ENCODE measurements at regions not wholly inside any gene's neighbourhood (a gene's known extent, or its start where the extent isn't known, plus 50 kb on each side); places are given as distances from the start of the nearest gene placed in this dataset.

DNA sequence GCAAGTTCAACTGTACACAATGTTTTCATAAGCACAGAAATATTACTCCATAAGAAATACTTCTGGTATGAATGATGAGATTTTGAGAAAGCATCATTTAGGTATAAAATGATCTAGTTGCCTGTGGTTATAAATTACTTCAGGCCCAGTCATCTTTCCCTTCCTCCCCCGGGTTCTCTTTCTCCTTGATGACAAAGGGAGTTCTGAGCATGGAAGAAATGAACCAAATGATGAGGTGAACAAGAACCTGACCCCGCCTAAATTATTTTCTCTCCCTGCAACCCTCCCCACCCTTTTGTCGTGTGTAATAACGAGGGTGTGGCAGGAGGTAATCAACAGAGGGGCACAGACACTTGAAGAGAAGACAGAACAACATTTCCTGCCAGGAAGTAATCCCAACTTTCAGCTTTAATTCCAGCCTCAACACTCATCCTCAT is 319.6 kb upstream of the SP8 start:
- no peak for FAIRE-seq
- CTCF ChIA-PET: no interaction called here

DNA sequence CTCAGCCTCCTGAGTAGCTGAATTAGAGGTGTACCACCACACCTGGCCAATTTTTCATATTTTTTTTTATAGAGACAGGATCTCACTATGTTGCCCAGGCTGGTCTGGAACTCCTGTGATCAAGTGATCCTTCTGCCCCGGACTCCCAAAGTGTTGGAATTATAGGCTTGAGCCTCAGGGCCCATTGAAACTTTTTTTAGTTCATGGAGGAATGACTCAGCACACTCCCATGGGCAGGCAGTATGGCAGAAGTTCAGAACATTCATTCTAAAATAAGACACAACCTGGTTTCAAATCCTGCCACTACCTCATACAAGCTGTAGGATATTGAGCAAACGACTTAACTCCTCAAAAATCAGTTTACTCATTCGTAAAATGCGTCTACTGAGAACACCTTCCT is 320.4 kb upstream of the SP8 start:
- H3K27me3 ChIP-seq (ENCODE audit: control insufficient read depth in 2 of 2, insufficient read depth in 2 of 2, low read length in 2 of 2): no peaks in the 10 kb centered on the region
- no peaks in the 10 kb centered on the region for H3K9me1 ChIP-seq (replicated peaks; ENCODE audit: control insufficient read depth, extremely low read depth, insufficient read depth, low read length)
- BruUV-seq (replicated peaks): no TSS peak
- no peaks in the 10 kb centered on the region for H3K9me3 ChIP-seq (replicated peaks; ENCODE audit: control insufficient read depth, insufficient read depth, low read length)
- CTCF ChIA-PET: no interaction called here
- no peak overlapping the region for H3K4me3 ChIP-seq (replicated peaks in 1 of 3; ENCODE audit: insufficient read depth in 1 of 3, low read depth in 1 of 3, low read length in 3 of 3)
- H3K9ac ChIP-seq (replicated peaks; ENCODE audit: extremely low read depth, insufficient read depth, low read length): no peak overlapping the region
- TF ChIP-seq JUN (IDR thresholded peaks at IDR 0.05; ENCODE audit: borderline replicate concordance, insufficient read depth, insufficient read length, low read depth) (no peak), FOS (IDR thresholded peaks at IDR 0.05; ENCODE audit: borderline replicate concordance, insufficient read depth, low read length) (no peak), POLR2A (IDR thresholded peaks at IDR 0.05; ENCODE audit: low read depth, low read length) (no peak), POLR2AphosphoS5 (IDR thresholded peaks at IDR 0.05; ENCODE audit: insufficient read depth, low read depth, low read length) (no peak), MYC (IDR thresholded peaks at IDR 0.05; ENCODE audit: low read depth, low read length) (no peak), EZH2 (IDR thresholded peaks at IDR 0.05; ENCODE audit: borderline replicate concordance, low read depth, low read length, severe bottlenecking) (no peak), GATA2 (IDR thresholded peaks at IDR 0.05; ENCODE audit: insufficient read depth, insufficient read length, low read depth, low read length) (no peak)
- TF ChIP-seq, protein P1, sequence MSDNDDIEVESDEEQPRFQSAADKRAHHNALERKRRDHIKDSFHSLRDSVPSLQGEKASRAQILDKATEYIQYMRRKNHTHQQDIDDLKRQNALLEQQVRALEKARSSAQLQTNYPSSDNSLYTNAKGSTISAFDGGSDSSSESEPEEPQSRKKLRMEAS (IDR thresholded peaks at IDR 0.05; ENCODE audit: insufficient read depth, insufficient read length): no peak
- TF ChIP-seq, protein P2, sequence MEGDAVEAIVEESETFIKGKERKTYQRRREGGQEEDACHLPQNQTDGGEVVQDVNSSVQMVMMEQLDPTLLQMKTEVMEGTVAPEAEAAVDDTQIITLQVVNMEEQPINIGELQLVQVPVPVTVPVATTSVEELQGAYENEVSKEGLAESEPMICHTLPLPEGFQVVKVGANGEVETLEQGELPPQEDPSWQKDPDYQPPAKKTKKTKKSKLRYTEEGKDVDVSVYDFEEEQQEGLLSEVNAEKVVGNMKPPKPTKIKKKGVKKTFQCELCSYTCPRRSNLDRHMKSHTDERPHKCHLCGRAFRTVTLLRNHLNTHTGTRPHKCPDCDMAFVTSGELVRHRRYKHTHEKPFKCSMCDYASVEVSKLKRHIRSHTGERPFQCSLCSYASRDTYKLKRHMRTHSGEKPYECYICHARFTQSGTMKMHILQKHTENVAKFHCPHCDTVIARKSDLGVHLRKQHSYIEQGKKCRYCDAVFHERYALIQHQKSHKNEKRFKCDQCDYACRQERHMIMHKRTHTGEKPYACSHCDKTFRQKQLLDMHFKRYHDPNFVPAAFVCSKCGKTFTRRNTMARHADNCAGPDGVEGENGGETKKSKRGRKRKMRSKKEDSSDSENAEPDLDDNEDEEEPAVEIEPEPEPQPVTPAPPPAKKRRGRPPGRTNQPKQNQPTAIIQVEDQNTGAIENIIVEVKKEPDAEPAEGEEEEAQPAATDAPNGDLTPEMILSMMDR (IDR thresholded peaks at IDR 0.05; ENCODE audit: extremely low read depth in 1 of 2, insufficient read depth in 1 of 2, low read depth in 1 of 2, low read length in 2 of 2): no peak
- H3K4me1 ChIP-seq (ENCODE audit: control insufficient read depth, extremely low read depth, insufficient read depth, low read length): no peaks in the 10 kb centered on the region
- no peaks in the 10 kb centered on the region for H3K36me3 ChIP-seq (ENCODE audit: control insufficient read depth in 2 of 2, extremely low read depth in 1 of 2, insufficient read depth in 2 of 2, low read length in 2 of 2)
- H2AFZ ChIP-seq (ENCODE audit: low read depth, low read length): no peak overlapping the region
- POLR2A ChIA-PET: no interaction called here
- no peaks in the 10 kb centered on the region for H4K20me1 ChIP-seq (replicated peaks; ENCODE audit: control insufficient read depth, extremely low read depth, insufficient read depth, low read length)
- H3K79me2 ChIP-seq (ENCODE audit: control insufficient read depth, insufficient read depth, low read length): no peaks in the 10 kb centered on the region
- FAIRE-seq: no peak
- no peak overlapping the region for H3K4me2 ChIP-seq (ENCODE audit: insufficient read depth, low read length)
- no peak overlapping the region for H3K27ac ChIP-seq (ENCODE audit: insufficient read depth, low read depth, low read length)
- no peak for DNase-seq (ENCODE audit: low read depth, low spot score)
- intact Hi-C loops (cut with micrococcal nuclease): no loop called here
- dilution Hi-C loops (cut with MboI; ENCODE audit: extremely low pct_ligation_motif_present, low sequenced_read_pairs): no loop called here

More for the DNA sequence above, 319.6 kb upstream of the SP8 start:
- POLR2A ChIA-PET: no interaction called here
- Histone ChIP-seq H3K4me3 (replicated peaks in 1 of 3; ENCODE audit: insufficient read depth in 1 of 3, low read depth in 1 of 3, low read length in 3 of 3) (no peak overlapping the region), H2AFZ (ENCODE audit: low read depth, low read length) (no peak overlapping the region), H3K4me1 (ENCODE audit: control insufficient read depth, extremely low read depth, insufficient read depth, low read length) (no peaks in the 10 kb centered on the region), H3K9me1 (replicated peaks; ENCODE audit: control insufficient read depth, extremely low read depth, insufficient read depth, low read length) (no peaks in the 10 kb centered on the region), H3K36me3 (ENCODE audit: control insufficient read depth in 2 of 2, extremely low read depth in 1 of 2, insufficient read depth in 2 of 2, low read length in 2 of 2) (no peaks in the 10 kb centered on the region), H3K27me3 (ENCODE audit: control insufficient read depth in 2 of 2, insufficient read depth in 2 of 2, low read length in 2 of 2) (no peaks in the 10 kb centered on the region), H3K9ac (replicated peaks; ENCODE audit: extremely low read depth, insufficient read depth, low read length) (no peak overlapping the region), H3K79me2 (ENCODE audit: control insufficient read depth, insufficient read depth, low read length) (no peaks in the 10 kb centered on the region), H3K4me2 (ENCODE audit: insufficient read depth, low read length) (no peak overlapping the region), H3K9me3 (replicated peaks; ENCODE audit: control insufficient read depth, insufficient read depth, low read length) (no peaks in the 10 kb centered on the region), H3K27ac (ENCODE audit: insufficient read depth, low read depth, low read length) (no peak overlapping the region), H4K20me1 (replicated peaks; ENCODE audit: control insufficient read depth, extremely low read depth, insufficient read depth, low read length) (no peaks in the 10 kb centered on the region)
- no peak for DNase-seq (ENCODE audit: low read depth, low spot score)
- intact Hi-C loops (cut with micrococcal nuclease) (no loop called here), dilution Hi-C loops (cut with MboI; ENCODE audit: extremely low pct_ligation_motif_present, low sequenced_read_pairs) (no loop called here)
- TF ChIP-seq EZH2 (IDR thresholded peaks at IDR 0.05; ENCODE audit: borderline replicate concordance, low read depth, low read length, severe bottlenecking) (no peak), MYC (IDR thresholded peaks at IDR 0.05; ENCODE audit: low read depth, low read length) (no peak), GATA2 (IDR thresholded peaks at IDR 0.05; ENCODE audit: insufficient read depth, insufficient read length, low read depth, low read length) (no peak), FOS (IDR thresholded peaks at IDR 0.05; ENCODE audit: borderline replicate concordance, insufficient read depth, low read length) (no peak), JUN (IDR thresholded peaks at IDR 0.05; ENCODE audit: borderline replicate concordance, insufficient read depth, insufficient read length, low read depth) (no peak)
- TF ChIP-seq, protein P1 (IDR thresholded peaks at IDR 0.05; ENCODE audit: insufficient read depth, insufficient read length): no peak
- TF ChIP-seq, protein P2 (IDR thresholded peaks at IDR 0.05; ENCODE audit: extremely low read depth in 1 of 2, insufficient read depth in 1 of 2, low read depth in 1 of 2, low read length in 2 of 2): no peak
- BruUV-seq (replicated peaks): no TSS peak

All from endothelial cell of umbilical vein (primary cell).